SK-N-SH treated with all-trans-retinoic acid at 6 μM for 48 hours (cell line): ENCODE measurements at regions not wholly inside any gene's neighbourhood (a gene's known extent, or its start where the extent isn't known, plus 50 kb on each side); places are given as distances from the start of the nearest gene placed in this dataset.

Source experiments
- ATAC-seq: fragments of 200-7000 bp; cut with Tn5 transposase; 3 replicates; pipeline ENCODE4 v1.9.1; 2020; ENCODE audit warnings: mild to moderate bottlenecking, moderate library complexity
- ARNTL ChIP-seq: fragments of 450-650 bp; formaldehyde crosslinking; IDR thresholded peaks from 2 replicates; pipeline ENCODE4 v1.5.0; 2020; ENCODE audit warnings: low read depth, mild to moderate bottlenecking, moderate library complexity, borderline replicate concordance
- BACH2 ChIP-seq: fragments of 250-450 bp; sonication (Bioruptor Pico); IDR thresholded peaks from 2 replicates; pipeline ENCODE4 v1.9.0; 2021; ENCODE audit warnings: mild to moderate bottlenecking, borderline replicate concordance
- CSDC2 ChIP-seq: fragments of 250-450 bp; sonication (Bioruptor Pico); IDR thresholded peaks from 2 replicates; pipeline ENCODE4 v1.5.0; 2020; ENCODE audit warnings: mild to moderate bottlenecking, moderate library complexity
- ESRRG ChIP-seq: fragments of 250-450 bp; sonication (Bioruptor Pico); IDR thresholded peaks from 2 replicates; pipeline ENCODE4 v1.6.1; 2021; ENCODE audit warnings: mild to moderate bottlenecking
- GLIS3 ChIP-seq: fragments of 250-450 bp; sonication (Bioruptor Pico); IDR thresholded peaks from 2 replicates; pipeline ENCODE4 v1.5.0; 2020; ENCODE audit warnings: mild to moderate bottlenecking, moderate library complexity
- ISL1 ChIP-seq: fragments of 250-450 bp; sonication (Bioruptor Pico); IDR thresholded peaks from 2 replicates; pipeline ENCODE4 v2.1.2; 2022; ENCODE audit warnings: mild to moderate bottlenecking, moderate library complexity
- OSR1 ChIP-seq: fragments of 250-450 bp; sonication (Bioruptor Pico); IDR thresholded peaks from 2 replicates; pipeline ENCODE4 v1.8.0; 2022; ENCODE audit warnings: moderate library complexity, mild to moderate bottlenecking, inconsistent platforms
- PPARA ChIP-seq: fragments of 250-450 bp; sonication (Bioruptor Pico); IDR thresholded peaks from 2 replicates; pipeline ENCODE4 v1.5.0; 2020; ENCODE audit warnings: mild to moderate bottlenecking, borderline replicate concordance
- RARB ChIP-seq: fragments of 250-450 bp; sonication (Bioruptor Pico); IDR thresholded peaks from 2 replicates; pipeline ENCODE4 v1.8.0; 2021; ENCODE audit warnings: mild to moderate bottlenecking, moderate library complexity
- SNAI2 ChIP-seq: fragments of 250-450 bp; sonication (Bioruptor Pico); IDR thresholded peaks from 2 replicates; pipeline ENCODE4 v1.5.0; 2020; ENCODE audit warnings: mild to moderate bottlenecking, moderate library complexity
- TCF4 ChIP-seq: fragments of 250-450 bp; sonication (Bioruptor Pico); IDR thresholded peaks from 2 replicates; pipeline ENCODE4 v1.8.0; 2021; ENCODE audit warnings: mild to moderate bottlenecking, moderate library complexity, borderline replicate concordance
- TOX ChIP-seq: fragments of 250-450 bp; sonication (Bioruptor Pico); IDR thresholded peaks from 2 replicates; pipeline ENCODE4 v1.8.0; 2021; ENCODE audit warnings: mild to moderate bottlenecking, moderate library complexity, borderline replicate concordance
- ZC3H10 ChIP-seq: fragments of 250-450 bp; sonication (Bioruptor Pico); IDR thresholded peaks from 2 replicates; pipeline ENCODE4 v1.5.1; 2021; ENCODE audit warnings: mild to moderate bottlenecking, moderate library complexity
- ZFP30 ChIP-seq: fragments of 450-650 bp; formaldehyde crosslinking; IDR thresholded peaks from 2 replicates; pipeline ENCODE4 v1.5.0; 2022; ENCODE audit warnings: mild to moderate bottlenecking, moderate library complexity
- ZNF565 ChIP-seq: fragments of 450-650 bp; formaldehyde crosslinking; conservative IDR thresholded peaks from 2 replicates; pipeline ENCODE4 v1.5.0; 2020; ENCODE audit warnings: low read depth, mild to moderate bottlenecking, moderate library complexity
- ZNF70 ChIP-seq: fragments of 450-650 bp; formaldehyde crosslinking; IDR thresholded peaks from 2 replicates; pipeline ENCODE4 v1.5.0; 2020; ENCODE audit warnings: mild to moderate bottlenecking, moderate library complexity
- TF ChIP-seq, protein P1 (sequence below): fragments of 250-450 bp; sonication (Bioruptor Pico); IDR thresholded peaks from 2 replicates; pipeline ENCODE4 v1.5.0; 2020; ENCODE audit warnings: mild to moderate bottlenecking, moderate library complexity
- TF ChIP-seq, protein P2 (sequence below): fragments of 250-450 bp; sonication (Bioruptor Pico); IDR thresholded peaks from 2 replicates; pipeline ENCODE4 v1.8.0; 2020; ENCODE audit warnings: mild to moderate bottlenecking, moderate library complexity, borderline replicate concordance
- TF ChIP-seq, protein P3 (sequence below): fragments of 250-450 bp; sonication (Bioruptor Pico); IDR thresholded peaks from 2 replicates; pipeline ENCODE4 v1.5.1; 2021; ENCODE audit warnings: mild to moderate bottlenecking, moderate library complexity
- TF ChIP-seq, protein P4 (sequence below): fragments of 250-450 bp; sonication (Bioruptor Pico); IDR thresholded peaks from 2 replicates; pipeline ENCODE4 v1.8.0; 2021; ENCODE audit warnings: low read depth, mild to moderate bottlenecking, moderate library complexity, borderline replicate concordance
- TF ChIP-seq, protein P5 (sequence below): fragments of 250-450 bp; sonication (Bioruptor Pico); IDR thresholded peaks from 2 replicates; pipeline ENCODE4 v1.5.1; 2020; ENCODE audit warnings: low read depth, mild to moderate bottlenecking, moderate library complexity

DNA sequence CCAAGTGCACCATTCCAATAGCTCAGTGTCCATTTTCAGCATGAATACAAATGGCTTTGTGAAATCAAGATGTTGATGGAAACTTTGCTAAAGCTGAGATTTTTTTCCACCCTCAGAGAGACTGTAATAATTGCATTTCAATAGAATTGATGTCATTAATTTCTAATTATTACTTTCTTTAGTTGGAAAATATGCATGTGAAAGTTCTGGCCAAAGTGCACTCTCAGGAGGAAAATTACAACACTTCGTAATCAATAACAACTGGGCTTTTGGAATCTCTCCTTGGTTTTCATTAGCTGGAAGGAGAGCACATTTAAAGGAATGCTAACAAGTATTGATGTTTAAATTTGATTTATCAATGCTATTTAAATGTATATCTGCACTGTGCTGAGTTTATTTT, 529.5 kb upstream of the CDH8 start:
- TF ChIP-seq, protein P1, sequence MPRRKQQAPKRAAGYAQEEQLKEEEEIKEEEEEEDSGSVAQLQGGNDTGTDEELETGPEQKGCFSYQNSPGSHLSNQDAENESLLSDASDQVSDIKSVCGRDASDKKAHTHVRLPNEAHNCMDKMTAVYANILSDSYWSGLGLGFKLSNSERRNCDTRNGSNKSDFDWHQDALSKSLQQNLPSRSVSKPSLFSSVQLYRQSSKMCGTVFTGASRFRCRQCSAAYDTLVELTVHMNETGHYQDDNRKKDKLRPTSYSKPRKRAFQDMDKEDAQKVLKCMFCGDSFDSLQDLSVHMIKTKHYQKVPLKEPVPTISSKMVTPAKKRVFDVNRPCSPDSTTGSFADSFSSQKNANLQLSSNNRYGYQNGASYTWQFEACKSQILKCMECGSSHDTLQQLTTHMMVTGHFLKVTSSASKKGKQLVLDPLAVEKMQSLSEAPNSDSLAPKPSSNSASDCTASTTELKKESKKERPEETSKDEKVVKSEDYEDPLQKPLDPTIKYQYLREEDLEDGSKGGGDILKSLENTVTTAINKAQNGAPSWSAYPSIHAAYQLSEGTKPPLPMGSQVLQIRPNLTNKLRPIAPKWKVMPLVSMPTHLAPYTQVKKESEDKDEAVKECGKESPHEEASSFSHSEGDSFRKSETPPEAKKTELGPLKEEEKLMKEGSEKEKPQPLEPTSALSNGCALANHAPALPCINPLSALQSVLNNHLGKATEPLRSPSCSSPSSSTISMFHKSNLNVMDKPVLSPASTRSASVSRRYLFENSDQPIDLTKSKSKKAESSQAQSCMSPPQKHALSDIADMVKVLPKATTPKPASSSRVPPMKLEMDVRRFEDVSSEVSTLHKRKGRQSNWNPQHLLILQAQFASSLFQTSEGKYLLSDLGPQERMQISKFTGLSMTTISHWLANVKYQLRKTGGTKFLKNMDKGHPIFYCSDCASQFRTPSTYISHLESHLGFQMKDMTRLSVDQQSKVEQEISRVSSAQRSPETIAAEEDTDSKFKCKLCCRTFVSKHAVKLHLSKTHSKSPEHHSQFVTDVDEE (CRISPR knock-in tag), result no peak
- TF ChIP-seq, protein P2, sequence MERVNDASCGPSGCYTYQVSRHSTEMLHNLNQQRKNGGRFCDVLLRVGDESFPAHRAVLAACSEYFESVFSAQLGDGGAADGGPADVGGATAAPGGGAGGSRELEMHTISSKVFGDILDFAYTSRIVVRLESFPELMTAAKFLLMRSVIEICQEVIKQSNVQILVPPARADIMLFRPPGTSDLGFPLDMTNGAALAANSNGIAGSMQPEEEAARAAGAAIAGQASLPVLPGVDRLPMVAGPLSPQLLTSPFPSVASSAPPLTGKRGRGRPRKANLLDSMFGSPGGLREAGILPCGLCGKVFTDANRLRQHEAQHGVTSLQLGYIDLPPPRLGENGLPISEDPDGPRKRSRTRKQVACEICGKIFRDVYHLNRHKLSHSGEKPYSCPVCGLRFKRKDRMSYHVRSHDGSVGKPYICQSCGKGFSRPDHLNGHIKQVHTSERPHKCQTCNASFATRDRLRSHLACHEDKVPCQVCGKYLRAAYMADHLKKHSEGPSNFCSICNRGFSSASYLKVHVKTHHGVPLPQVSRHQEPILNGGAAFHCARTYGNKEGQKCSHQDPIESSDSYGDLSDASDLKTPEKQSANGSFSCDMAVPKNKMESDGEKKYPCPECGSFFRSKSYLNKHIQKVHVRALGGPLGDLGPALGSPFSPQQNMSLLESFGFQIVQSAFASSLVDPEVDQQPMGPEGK (CRISPR knock-in tag), result no peak
- TF ChIP-seq RARB (CRISPR knock-in tag) (no peak), ISL1 (no peak), ZNF565 (CRISPR knock-in tag) (no peak), ZFP30 (CRISPR knock-in tag) (no peak), CSDC2 (CRISPR knock-in tag) (no peak), ARNTL (no peak), OSR1 (CRISPR knock-in tag) (no peak), BACH2 (no peak), ZC3H10 (CRISPR knock-in tag) (no peak), SNAI2 (CRISPR knock-in tag) (no peak), TOX (CRISPR knock-in tag) (no peak), GLIS3 (CRISPR knock-in tag) (no peak), TCF4 (no peak), PPARA (no peak), ESRRG (CRISPR knock-in tag) (no peak)
- TF ChIP-seq, protein P3, sequence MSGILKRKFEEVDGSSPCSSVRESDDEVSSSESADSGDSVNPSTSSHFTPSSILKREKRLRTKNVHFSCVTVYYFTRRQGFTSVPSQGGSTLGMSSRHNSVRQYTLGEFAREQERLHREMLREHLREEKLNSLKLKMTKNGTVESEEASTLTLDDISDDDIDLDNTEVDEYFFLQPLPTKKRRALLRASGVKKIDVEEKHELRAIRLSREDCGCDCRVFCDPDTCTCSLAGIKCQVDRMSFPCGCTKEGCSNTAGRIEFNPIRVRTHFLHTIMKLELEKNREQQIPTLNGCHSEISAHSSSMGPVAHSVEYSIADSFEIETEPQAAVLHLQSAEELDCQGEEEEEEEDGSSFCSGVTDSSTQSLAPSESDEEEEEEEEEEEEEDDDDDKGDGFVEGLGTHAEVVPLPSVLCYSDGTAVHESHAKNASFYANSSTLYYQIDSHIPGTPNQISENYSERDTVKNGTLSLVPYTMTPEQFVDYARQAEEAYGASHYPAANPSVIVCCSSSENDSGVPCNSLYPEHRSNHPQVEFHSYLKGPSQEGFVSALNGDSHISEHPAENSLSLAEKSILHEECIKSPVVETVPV (CRISPR knock-in tag), result no peak
- TF ChIP-seq, protein P4, sequence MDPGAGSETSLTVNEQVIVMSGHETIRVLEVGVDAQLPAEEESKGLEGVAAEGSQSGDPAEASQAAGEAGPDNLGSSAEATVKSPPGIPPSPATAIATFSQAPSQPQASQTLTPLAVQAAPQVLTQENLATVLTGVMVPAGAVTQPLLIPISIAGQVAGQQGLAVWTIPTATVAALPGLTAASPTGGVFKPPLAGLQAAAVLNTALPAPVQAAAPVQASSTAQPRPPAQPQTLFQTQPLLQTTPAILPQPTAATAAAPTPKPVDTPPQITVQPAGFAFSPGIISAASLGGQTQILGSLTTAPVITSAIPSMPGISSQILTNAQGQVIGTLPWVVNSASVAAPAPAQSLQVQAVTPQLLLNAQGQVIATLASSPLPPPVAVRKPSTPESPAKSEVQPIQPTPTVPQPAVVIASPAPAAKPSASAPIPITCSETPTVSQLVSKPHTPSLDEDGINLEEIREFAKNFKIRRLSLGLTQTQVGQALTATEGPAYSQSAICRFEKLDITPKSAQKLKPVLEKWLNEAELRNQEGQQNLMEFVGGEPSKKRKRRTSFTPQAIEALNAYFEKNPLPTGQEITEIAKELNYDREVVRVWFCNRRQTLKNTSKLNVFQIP (CRISPR knock-in tag), result no peak
- no peak for ATAC-seq

DNA sequence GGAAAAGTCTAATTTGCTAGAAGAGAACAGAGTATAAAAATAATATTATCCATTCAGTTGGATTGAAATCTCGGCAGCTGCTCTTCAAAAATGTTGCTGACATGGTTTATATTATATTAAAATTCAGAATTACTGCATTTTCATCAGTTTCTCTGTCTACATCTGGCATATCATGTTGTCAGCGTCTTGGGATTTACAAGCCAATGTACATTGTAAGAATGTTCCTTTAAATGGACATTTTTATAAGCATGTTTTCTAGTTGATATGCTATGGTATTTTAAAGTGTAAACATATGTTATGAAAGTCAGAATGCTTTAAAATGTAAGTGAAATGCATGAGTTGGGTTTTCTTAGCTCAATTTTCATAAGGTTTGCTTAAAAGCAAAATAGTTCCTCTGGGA, 528.1 kb upstream of the CDH8 start:
- no peak for ATAC-seq
- TF ChIP-seq TOX (CRISPR knock-in tag) (no peak), SNAI2 (CRISPR knock-in tag) (no peak), CSDC2 (CRISPR knock-in tag) (no peak), PPARA (no peak)

DNA sequence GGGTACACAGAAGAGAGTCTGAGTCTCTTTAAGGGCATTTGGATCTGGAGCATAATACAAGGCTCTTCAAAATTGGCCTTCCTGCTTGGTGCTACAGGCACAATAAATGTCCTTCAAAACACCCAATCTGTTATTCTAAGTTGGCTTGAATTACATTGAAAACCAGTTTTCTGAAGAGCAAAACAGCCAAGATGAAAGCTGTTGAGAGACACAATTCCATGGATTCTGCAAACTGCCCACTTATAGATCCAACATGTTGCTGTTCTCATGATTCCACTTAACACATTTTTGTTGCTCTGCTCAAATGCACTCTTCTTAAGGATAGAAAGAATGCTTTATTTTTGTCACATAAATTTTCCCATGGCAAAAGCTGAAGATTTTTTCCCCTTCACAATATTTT, 525.9 kb upstream of the CDH8 start:
- no peak for TF ChIP-seq ZNF70 (CRISPR knock-in tag)
- no peak for TF ChIP-seq TCF4
- no peak for TF ChIP-seq BACH2
- TF ChIP-seq RARB (CRISPR knock-in tag), result no peak
- TF ChIP-seq, protein P5, sequence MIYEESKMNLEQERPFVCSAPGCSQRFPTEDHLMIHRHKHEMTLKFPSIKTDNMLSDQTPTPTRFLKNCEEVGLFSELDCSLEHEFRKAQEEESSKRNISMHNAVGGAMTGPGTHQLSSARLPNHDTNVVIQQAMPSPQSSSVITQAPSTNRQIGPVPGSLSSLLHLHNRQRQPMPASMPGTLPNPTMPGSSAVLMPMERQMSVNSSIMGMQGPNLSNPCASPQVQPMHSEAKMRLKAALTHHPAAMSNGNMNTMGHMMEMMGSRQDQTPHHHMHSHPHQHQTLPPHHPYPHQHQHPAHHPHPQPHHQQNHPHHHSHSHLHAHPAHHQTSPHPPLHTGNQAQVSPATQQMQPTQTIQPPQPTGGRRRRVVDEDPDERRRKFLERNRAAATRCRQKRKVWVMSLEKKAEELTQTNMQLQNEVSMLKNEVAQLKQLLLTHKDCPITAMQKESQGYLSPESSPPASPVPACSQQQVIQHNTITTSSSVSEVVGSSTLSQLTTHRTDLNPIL (CRISPR knock-in tag), result no peak
- TF ChIP-seq TOX (CRISPR knock-in tag), result no peak
- TF ChIP-seq, protein P2 (CRISPR knock-in tag), result no peak
- ATAC-seq, result no peak
